H9 (cell line): ENCODE measurements at regions not wholly inside any gene's neighbourhood (a gene's known extent, or its start where the extent isn't known, plus 50 kb on each side); places are given as distances from the start of the nearest gene placed in this dataset.

Experiments
- DNase-seq: peaks from one replicate; pipeline ENCODE4 v3.0.0-alpha.2; 2017
- H2AFZ ChIP-seq: one replicate; pipeline ENCODE4 v1.6.1; 2013; ENCODE audit warnings: mild to moderate bottlenecking, low read length, control low read depth, moderate library complexity
- H2AK5ac ChIP-seq: 2 replicates; pipeline ENCODE4 v1.6.1; 2013; ENCODE audit warnings: low read length, control low read depth, mixed read lengths; ENCODE audit not compliant: insufficient read length
- H2BK120ac ChIP-seq: one replicate; pipeline ENCODE4 v1.6.1; 2013; ENCODE audit warnings: low read depth, mild to moderate bottlenecking, low read length, control low read depth, inconsistent platforms; ENCODE audit not compliant: poor library complexity, severe bottlenecking
- H2BK12ac ChIP-seq: 2 replicates; pipeline ENCODE4 v1.6.1; 2013; ENCODE audit warnings: low read length, control low read depth, mixed read lengths, low read depth; ENCODE audit not compliant: insufficient read length
- H2BK15ac ChIP-seq: 2 replicates; pipeline ENCODE4 v1.6.1; 2013; ENCODE audit warnings: low read depth, low read length, control low read depth
- H2BK20ac ChIP-seq: one replicate; pipeline ENCODE4 v1.6.1; 2013; ENCODE audit warnings: low read depth, mild to moderate bottlenecking, low read length, control low read depth, inconsistent platforms; ENCODE audit not compliant: poor library complexity, severe bottlenecking
- H2BK5ac ChIP-seq: 2 replicates; pipeline ENCODE4 v1.6.1; 2013; ENCODE audit warnings: low read length, control low read depth, mixed read lengths; ENCODE audit not compliant: insufficient read length
- H3K14ac ChIP-seq: 2 replicates; pipeline ENCODE4 v1.6.1; 2013; ENCODE audit warnings: low read length, control low read depth; ENCODE audit not compliant: insufficient read depth
- H3K18ac ChIP-seq: 2 replicates; pipeline ENCODE4 v1.6.1; 2013; ENCODE audit warnings: low read depth, mild to moderate bottlenecking, mixed read lengths, low read length, control low read depth; ENCODE audit not compliant: insufficient read length
- H3K23ac ChIP-seq: 2 replicates; pipeline ENCODE4 v1.6.1; 2013; ENCODE audit warnings: low read length, control low read depth, mixed read lengths, low read depth; ENCODE audit not compliant: insufficient read length
- H3K23me2 ChIP-seq: 2 replicates; pipeline ENCODE4 v1.6.1; 2013; ENCODE audit warnings: low read depth, mild to moderate bottlenecking, mixed read lengths, low read length, control low read depth; ENCODE audit not compliant: insufficient read length, poor library complexity, severe bottlenecking
- H3K27ac ChIP-seq: 2 replicates; pipeline ENCODE4 v1.5.1; 2013; ENCODE audit warnings: low read length, control low read depth, mixed read lengths, low read depth; ENCODE audit not compliant: insufficient read length
- H3K27me3 ChIP-seq: 2 replicates; pipeline ENCODE4 v1.6.1; 2013; ENCODE audit warnings: low read length, control low read depth, inconsistent platforms; ENCODE audit not compliant: insufficient read depth
- H3K4ac ChIP-seq: 2 replicates; pipeline ENCODE4 v1.6.1; 2013; ENCODE audit warnings: low read depth, mild to moderate bottlenecking, control low read depth, inconsistent platforms, low read length, moderate library complexity
- H3K4me1 ChIP-seq: 2 replicates; pipeline ENCODE4 v1.6.1; 2013; ENCODE audit warnings: low read length, control low read depth, inconsistent platforms; ENCODE audit not compliant: insufficient read depth
- H3K4me2 ChIP-seq: 2 replicates; pipeline ENCODE4 v1.6.1; 2013; ENCODE audit warnings: low read length, control low read depth, mixed read lengths; ENCODE audit not compliant: insufficient read length, insufficient read depth
- H3K56ac ChIP-seq: 2 replicates; pipeline ENCODE4 v1.6.1; 2013; ENCODE audit warnings: low read depth, mild to moderate bottlenecking, mixed read lengths, low read length, control low read depth; ENCODE audit not compliant: insufficient read length
- H3K79me1 ChIP-seq: 2 replicates; pipeline ENCODE4 v1.6.1; 2013; ENCODE audit warnings: low read depth, mild to moderate bottlenecking, moderate library complexity, low read length, control low read depth, inconsistent platforms; ENCODE audit not compliant: insufficient read depth, poor library complexity, severe bottlenecking
- H3K79me2 ChIP-seq: 2 replicates; pipeline ENCODE4 v1.6.1; 2013; ENCODE audit warnings: low read length, control low read depth, inconsistent platforms; ENCODE audit not compliant: insufficient read depth
- H3K9ac ChIP-seq: 2 replicates; pipeline ENCODE4 v1.6.1; 2013; ENCODE audit warnings: low read length, control low read depth, mixed read lengths; ENCODE audit not compliant: insufficient read length; ENCODE audit errors: extremely low read depth
- H3K9me3 ChIP-seq: one replicate; pipeline ENCODE4 v1.6.1; 2013; ENCODE audit warnings: low read depth, low read length, inconsistent platforms; ENCODE audit not compliant: control insufficient read depth
- H3T11ph ChIP-seq: one replicate; pipeline ENCODE4 v1.6.1; 2013; ENCODE audit warnings: mild to moderate bottlenecking, low read length, control low read depth, inconsistent platforms
- H4K20me1 ChIP-seq: one replicate; pipeline ENCODE4 v1.6.1; 2013; ENCODE audit not compliant: control insufficient read depth, insufficient read length, insufficient read depth
- H4K5ac ChIP-seq: 2 replicates; pipeline ENCODE4 v1.6.1; 2013; ENCODE audit warnings: low read depth, mild to moderate bottlenecking, mixed read lengths, low read length, control low read depth; ENCODE audit not compliant: insufficient read length
- H4K8ac ChIP-seq: replicated peaks from 2 replicates; pipeline ENCODE4 v1.6.1; 2013; ENCODE audit warnings: low read length, control low read depth, mixed read lengths, low read depth; ENCODE audit not compliant: insufficient read length
- H4K91ac ChIP-seq: 2 replicates; pipeline ENCODE4 v1.6.1; 2013; ENCODE audit warnings: low read depth, mild to moderate bottlenecking, moderate library complexity, mixed read lengths, low read length, control low read depth; ENCODE audit not compliant: insufficient read length
- H3K27ac Mint-ChIP-seq, 3 experiments: 2 replicates in 2 of 3; 3 replicates in 1 of 3; pipeline ENCODE4 v1.8.0; 2020 to 2021; ENCODE audit warnings: mixed read lengths in 3 of 3, mild to moderate bottlenecking in 1 of 3, moderate library complexity in 1 of 3
- H3K27me3 Mint-ChIP-seq: 2 replicates; pipeline ENCODE4 v1.8.0; 2021; ENCODE audit warnings: low read depth, mild to moderate bottlenecking, moderate library complexity, mixed read lengths
- H3K36me3 Mint-ChIP-seq, 3 experiments: 2 replicates in 2 of 3; 3 replicates in 1 of 3; pipeline ENCODE4 v1.8.0; 2020 to 2021; ENCODE audit warnings: low read depth in 3 of 3, mixed read lengths in 3 of 3; ENCODE audit not compliant: insufficient read depth in 1 of 3
- H3K4me1 Mint-ChIP-seq, 2 experiments: 2 replicates each; pipeline ENCODE4 v1.8.0; 2020; ENCODE audit warnings: mixed read lengths in 2 of 2
- H3K4me3 Mint-ChIP-seq, 2 experiments: 2 replicates in 1 of 2; 3 replicates in 1 of 2; pipeline ENCODE4 v1.8.0; 2020 to 2021; ENCODE audit warnings: mild to moderate bottlenecking in 2 of 2, mixed read lengths in 2 of 2, moderate library complexity in 1 of 2
- H3K9me3 Mint-ChIP-seq, 2 experiments: 2 replicates in 1 of 2; 3 replicates in 1 of 2; pipeline ENCODE4 v1.8.0; 2020; ENCODE audit warnings: mild to moderate bottlenecking in 2 of 2, mixed read lengths in 2 of 2, moderate library complexity in 1 of 2
- WGBS: extraction: QIAGEN DNeasy Blood & Tissue Kit; methylation state at CpG from one replicate; pipeline ENCODE4 v1.1.7; 2013; ENCODE audit warnings: missing lambda C conversion rate, low lambda C conversion rate, mixed read lengths; ENCODE audit not compliant: insufficient read length; ENCODE audit errors: extremely low coverage; 5-methylcytosine and 5-hydroxymethylcytosine counted together
- TF ChIP-seq, protein P1 (sequence below): fragments of 200-600 bp; sonication (generic); conservative IDR thresholded peaks from 3 replicates; pipeline ENCODE4 v1.8.0; 2021; ENCODE audit warnings: antibody characterized with exemption, mild to moderate bottlenecking

DNA sequence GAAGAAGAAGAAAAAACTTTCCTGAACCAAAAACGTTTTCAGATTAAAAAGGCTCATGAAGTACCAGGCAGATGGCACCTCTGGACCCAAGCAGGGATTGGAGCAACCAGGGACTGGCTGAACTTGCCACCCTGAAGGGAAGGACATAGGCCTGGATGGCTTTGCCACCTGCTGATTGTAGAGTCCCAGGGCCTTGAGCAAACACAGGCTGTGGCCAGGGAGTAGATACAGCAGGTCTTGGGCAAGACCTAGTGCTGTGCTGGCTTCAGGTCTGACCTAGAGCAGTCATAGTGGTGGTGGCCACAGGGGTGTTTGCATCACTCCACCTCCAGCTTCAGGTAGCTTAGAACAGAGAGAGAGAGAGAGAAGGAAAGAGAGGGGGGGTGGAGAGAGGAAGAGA lies 176.7 kb upstream of the FOXN2 start:
- H3K27me3 ChIP-seq: no peaks in the 10 kb centered on the region; the same call in 1 of the 2 replicates
- H2AK5ac ChIP-seq: no peak overlapping the region
- no peaks in the 10 kb centered on the region for H3K79me1 ChIP-seq
- no CpG with 5 or more reads among the region's 1 CpG for WGBS
- no peak overlapping the region for H2BK15ac ChIP-seq
- H3K36me3 Mint-ChIP-seq: no peaks in the 10 kb centered on the region
- no peaks in the 10 kb centered on the region for H3K79me2 ChIP-seq
- no peak overlapping the region for H4K8ac ChIP-seq
- no peak overlapping the region for H2BK120ac ChIP-seq
- no peaks in the 10 kb centered on the region for H3K9me3 ChIP-seq
- H3K4me2 ChIP-seq: no peak overlapping the region
- H3K4me3 Mint-ChIP-seq: no peak overlapping the region
- H3K18ac ChIP-seq: no peak overlapping the region
- no peak overlapping the region for H2BK20ac ChIP-seq
- H3T11ph ChIP-seq: no peak overlapping the region
- no peak overlapping the region for H2BK12ac ChIP-seq
- H3K27ac ChIP-seq: no peak overlapping the region
- H3K23me2 ChIP-seq: no peaks in the 10 kb centered on the region
- H3K4me1 ChIP-seq: no peaks in the 10 kb centered on the region
- no peak overlapping the region for H3K56ac ChIP-seq
- no peak overlapping the region for H4K5ac ChIP-seq
- no peak overlapping the region for H3K23ac ChIP-seq
- H3K14ac ChIP-seq: no peak overlapping the region
- no peaks in the 10 kb centered on the region for H4K20me1 ChIP-seq
- H3K4me1 Mint-ChIP-seq: no peaks in the 10 kb centered on the region
- H3K9ac ChIP-seq: no peak overlapping the region
- H2AFZ ChIP-seq: no peak overlapping the region
- H3K27ac Mint-ChIP-seq: no peak overlapping the region
- H3K9me3 Mint-ChIP-seq: no peaks in the 10 kb centered on the region
- H3K4ac ChIP-seq: no peak overlapping the region
- no peak overlapping the region for H2BK5ac ChIP-seq
- TF ChIP-seq, protein P1, sequence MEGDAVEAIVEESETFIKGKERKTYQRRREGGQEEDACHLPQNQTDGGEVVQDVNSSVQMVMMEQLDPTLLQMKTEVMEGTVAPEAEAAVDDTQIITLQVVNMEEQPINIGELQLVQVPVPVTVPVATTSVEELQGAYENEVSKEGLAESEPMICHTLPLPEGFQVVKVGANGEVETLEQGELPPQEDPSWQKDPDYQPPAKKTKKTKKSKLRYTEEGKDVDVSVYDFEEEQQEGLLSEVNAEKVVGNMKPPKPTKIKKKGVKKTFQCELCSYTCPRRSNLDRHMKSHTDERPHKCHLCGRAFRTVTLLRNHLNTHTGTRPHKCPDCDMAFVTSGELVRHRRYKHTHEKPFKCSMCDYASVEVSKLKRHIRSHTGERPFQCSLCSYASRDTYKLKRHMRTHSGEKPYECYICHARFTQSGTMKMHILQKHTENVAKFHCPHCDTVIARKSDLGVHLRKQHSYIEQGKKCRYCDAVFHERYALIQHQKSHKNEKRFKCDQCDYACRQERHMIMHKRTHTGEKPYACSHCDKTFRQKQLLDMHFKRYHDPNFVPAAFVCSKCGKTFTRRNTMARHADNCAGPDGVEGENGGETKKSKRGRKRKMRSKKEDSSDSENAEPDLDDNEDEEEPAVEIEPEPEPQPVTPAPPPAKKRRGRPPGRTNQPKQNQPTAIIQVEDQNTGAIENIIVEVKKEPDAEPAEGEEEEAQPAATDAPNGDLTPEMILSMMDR: no peak
- DNase-seq: no peak
- no peak overlapping the region for H4K91ac ChIP-seq
- H3K27me3 Mint-ChIP-seq: no peaks in the 10 kb centered on the region
